ENCODE measurements at regions not wholly inside any gene's neighbourhood (a gene's known extent, or its start where the extent isn't known, plus 50 kb on each side); places are given as distances from the start of the nearest gene placed in this dataset.
A peak's percentile ranks its signal among the peaks of the same experiment; 100 is the strongest.

DNA sequence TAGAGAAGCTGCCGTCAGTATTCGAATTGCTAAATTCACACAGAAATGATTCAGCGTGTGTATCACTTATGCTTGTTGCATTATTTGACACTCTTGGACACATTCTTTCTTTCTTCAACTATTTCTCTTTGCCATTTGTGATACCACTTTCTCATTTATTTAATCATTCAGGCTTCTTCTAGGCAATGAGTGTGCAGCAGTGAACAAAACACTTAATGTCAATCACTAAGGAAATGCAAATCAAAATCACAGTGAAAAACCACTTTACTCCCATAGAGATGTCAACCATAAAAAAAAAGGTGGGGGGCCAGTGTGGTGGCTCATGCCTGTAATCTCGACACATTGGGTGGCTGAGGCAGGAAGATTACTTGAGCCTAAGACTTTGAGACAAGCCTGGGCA, 214.6 kb downstream of the FLRT2 start:
- Histone ChIP-seq H3K9ac (ENCODE audit: low read length) (no peak overlapping the region), H3K4me3 (ENCODE audit: insufficient read depth, low read depth, low read length) (no peak overlapping the region), H3K9me3 (ENCODE audit: insufficient read depth, low read depth, low read length) (no peaks in the 10 kb centered on the region), H3K4me2 (ENCODE audit: low read length) (no peak overlapping the region), H4K20me1 (ENCODE audit: insufficient read depth, low read length) (no peaks in the 10 kb centered on the region), H3K27ac (ENCODE audit: low read depth, low read length) (no peak overlapping the region), H3K4me1 (ENCODE audit: insufficient read depth, low read length) (no peaks in the 10 kb centered on the region), H3K79me2 (ENCODE audit: insufficient read depth, low read length) (no peaks in the 10 kb centered on the region), H3K36me3 (ENCODE audit: insufficient read depth, low read length) (no peaks in the 10 kb centered on the region), H2AFZ (ENCODE audit: low read depth, low read length) (no peak overlapping the region), H3K27me3 (ENCODE audit: insufficient read depth, low read length) (no peaks in the 10 kb centered on the region)
- Mint-ChIP-seq H3K4me3 (ENCODE audit: unreplicated experiment) (no peak overlapping the region), H3K9me3 (ENCODE audit: unreplicated experiment) (no peaks in the 10 kb centered on the region), H3K36me3 (ENCODE audit: low read depth, unreplicated experiment) (no peaks in the 10 kb centered on the region), H3K27ac (ENCODE audit: unreplicated experiment) (no peak overlapping the region), H3K4me1 (ENCODE audit: low read depth, unreplicated experiment) (no peaks in the 10 kb centered on the region), H3K27me3 (ENCODE audit: low read depth, unreplicated experiment) (no peaks in the 10 kb centered on the region)
- DNase-seq (ENCODE audit: low read depth) (no peak), FAIRE-seq (no peak)
- no peak for TF ChIP-seq EZH2 (IDR thresholded peaks at IDR 0.05; ENCODE audit: insufficient read depth, low read length)
- TF ChIP-seq, protein P1, sequence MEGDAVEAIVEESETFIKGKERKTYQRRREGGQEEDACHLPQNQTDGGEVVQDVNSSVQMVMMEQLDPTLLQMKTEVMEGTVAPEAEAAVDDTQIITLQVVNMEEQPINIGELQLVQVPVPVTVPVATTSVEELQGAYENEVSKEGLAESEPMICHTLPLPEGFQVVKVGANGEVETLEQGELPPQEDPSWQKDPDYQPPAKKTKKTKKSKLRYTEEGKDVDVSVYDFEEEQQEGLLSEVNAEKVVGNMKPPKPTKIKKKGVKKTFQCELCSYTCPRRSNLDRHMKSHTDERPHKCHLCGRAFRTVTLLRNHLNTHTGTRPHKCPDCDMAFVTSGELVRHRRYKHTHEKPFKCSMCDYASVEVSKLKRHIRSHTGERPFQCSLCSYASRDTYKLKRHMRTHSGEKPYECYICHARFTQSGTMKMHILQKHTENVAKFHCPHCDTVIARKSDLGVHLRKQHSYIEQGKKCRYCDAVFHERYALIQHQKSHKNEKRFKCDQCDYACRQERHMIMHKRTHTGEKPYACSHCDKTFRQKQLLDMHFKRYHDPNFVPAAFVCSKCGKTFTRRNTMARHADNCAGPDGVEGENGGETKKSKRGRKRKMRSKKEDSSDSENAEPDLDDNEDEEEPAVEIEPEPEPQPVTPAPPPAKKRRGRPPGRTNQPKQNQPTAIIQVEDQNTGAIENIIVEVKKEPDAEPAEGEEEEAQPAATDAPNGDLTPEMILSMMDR (IDR thresholded peaks at IDR 0.05; ENCODE audit: insufficient read depth, low read depth, low read length), result no peak

- Mint-ChIP-seq H3K27ac (ENCODE audit: unreplicated experiment) (no peak overlapping the region), H3K4me1 (ENCODE audit: low read depth, unreplicated experiment) (peaks cover 18% of the 10 kb centered on the region), H3K4me3 (ENCODE audit: unreplicated experiment) (no peak overlapping the region), H3K9me3 (ENCODE audit: unreplicated experiment) (peaks cover 1% of the 10 kb centered on the region), H3K27me3 (ENCODE audit: low read depth, unreplicated experiment) (peaks cover 5% of the 10 kb centered on the region), H3K36me3 (ENCODE audit: low read depth, unreplicated experiment) (no peaks in the 10 kb centered on the region)
- Histone ChIP-seq H3K9ac (ENCODE audit: low read length) (no peak overlapping the region), H3K27ac (ENCODE audit: low read depth, low read length) (no peak overlapping the region), H3K79me2 (ENCODE audit: insufficient read depth, low read length) (no peaks in the 10 kb centered on the region), H3K9me3 (ENCODE audit: insufficient read depth, low read depth, low read length) (no peaks in the 10 kb centered on the region), H3K4me2 (ENCODE audit: low read length) (no peak overlapping the region), H3K4me1 (ENCODE audit: insufficient read depth, low read length) (no peaks in the 10 kb centered on the region), H3K36me3 (ENCODE audit: insufficient read depth, low read length) (no peaks in the 10 kb centered on the region), H4K20me1 (ENCODE audit: insufficient read depth, low read length) (no peaks in the 10 kb centered on the region), H3K4me3 (ENCODE audit: insufficient read depth, low read depth, low read length) (no peak overlapping the region), H3K27me3 (ENCODE audit: insufficient read depth, low read length) (no peaks in the 10 kb centered on the region), H2AFZ (ENCODE audit: low read depth, low read length) (no peak overlapping the region)
- FAIRE-seq, result no peak
- no peak for TF ChIP-seq EZH2 (IDR thresholded peaks at IDR 0.05; ENCODE audit: insufficient read depth, low read length)
- TF ChIP-seq, protein P1 (IDR thresholded peaks at IDR 0.05; ENCODE audit: insufficient read depth, low read depth, low read length), result no peak
- DNase-seq (ENCODE audit: low read depth), result no peak
Observed at GRCh38 chr14:85732031-85732430, 202.1 kb downstream of the FLRT2 start.

DNA sequence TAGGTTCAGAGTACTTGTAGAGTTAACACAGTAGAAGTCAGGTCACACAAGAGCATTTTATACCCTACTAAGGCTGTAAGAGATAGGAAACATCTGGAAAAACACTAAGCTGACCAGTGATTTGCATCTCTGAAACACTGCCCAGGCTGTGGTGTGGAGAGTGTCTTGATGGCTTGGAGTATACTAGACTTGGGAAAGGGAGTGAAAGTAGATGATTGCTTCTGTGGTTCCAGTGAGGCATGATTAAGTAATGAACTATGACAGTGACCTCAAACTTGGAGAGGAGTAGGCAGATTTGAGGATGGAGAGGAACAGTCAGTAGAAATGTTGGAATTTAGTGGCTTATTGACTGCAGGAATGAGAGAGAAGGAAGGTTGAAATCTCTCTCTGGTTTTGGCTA, 201.2 kb downstream of the FLRT2 start:
- H4K20me1 ChIP-seq (ENCODE audit: insufficient read depth, low read length), result no peaks in the 10 kb centered on the region
- Mint-ChIP-seq H3K4me1 (ENCODE audit: low read depth, unreplicated experiment) (peaks cover 18% of the 10 kb centered on the region), H3K9me3 (ENCODE audit: unreplicated experiment) (peaks cover 1% of the 10 kb centered on the region), H3K4me3 (ENCODE audit: unreplicated experiment) (no peak overlapping the region), H3K27me3 (ENCODE audit: low read depth, unreplicated experiment) (peaks cover 5% of the 10 kb centered on the region), H3K36me3 (ENCODE audit: low read depth, unreplicated experiment) (no peaks in the 10 kb centered on the region), H3K27ac (ENCODE audit: unreplicated experiment) (peak overlapping the region; percentile 10)
- DNase-seq (ENCODE audit: low read depth), result peak; percentile 83
- no peak for TF ChIP-seq EZH2 (IDR thresholded peaks at IDR 0.05; ENCODE audit: insufficient read depth, low read length)
- TF ChIP-seq, protein P1 (IDR thresholded peaks at IDR 0.05; ENCODE audit: insufficient read depth, low read depth, low read length), result no peak
- no peak overlapping the region for H3K9ac ChIP-seq (ENCODE audit: low read length)
- no peak overlapping the region for H3K27ac ChIP-seq (ENCODE audit: low read depth, low read length)
- no peak overlapping the region for H2AFZ ChIP-seq (ENCODE audit: low read depth, low read length)
- FAIRE-seq, result no peak
- no peak overlapping the region for H3K4me2 ChIP-seq (ENCODE audit: low read length)
- H3K4me3 ChIP-seq (ENCODE audit: insufficient read depth, low read depth, low read length), result no peak overlapping the region
- H3K27me3 ChIP-seq (ENCODE audit: insufficient read depth, low read length), result no peaks in the 10 kb centered on the region
- no peaks in the 10 kb centered on the region for H3K4me1 ChIP-seq (ENCODE audit: insufficient read depth, low read length)
- no peaks in the 10 kb centered on the region for H3K36me3 ChIP-seq (ENCODE audit: insufficient read depth, low read length)
- H3K9me3 ChIP-seq (ENCODE audit: insufficient read depth, low read depth, low read length), result no peaks in the 10 kb centered on the region
- no peaks in the 10 kb centered on the region for H3K79me2 ChIP-seq (ENCODE audit: insufficient read depth, low read length)
